ENCODE measurements at regions not wholly inside any gene's neighbourhood (a gene's known extent, or its start where the extent isn't known, plus 50 kb on each side); places are given as distances from the start of the nearest gene placed in this dataset.

DNA sequence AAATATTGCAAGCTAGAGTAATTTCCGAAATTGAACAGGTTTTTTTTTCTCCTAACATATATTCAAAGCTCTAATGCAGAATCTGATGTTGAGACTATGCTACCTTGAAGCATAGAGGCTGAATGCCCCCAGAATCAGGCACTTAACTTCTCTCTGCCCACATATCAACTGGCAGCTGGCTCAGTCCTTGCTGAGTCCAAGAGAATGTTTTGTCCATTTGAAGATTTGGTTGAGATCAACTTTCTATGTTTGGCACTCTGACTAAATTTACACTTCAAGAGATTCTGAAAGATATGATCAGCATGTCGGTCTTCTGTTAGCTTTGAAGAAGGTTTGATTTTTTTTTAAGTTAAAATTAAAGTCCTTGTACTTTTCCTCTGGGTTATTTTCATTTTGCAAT lies 1298.1 kb downstream of the EPHA7 start (continued):
- TF ChIP-seq, protein P1, sequence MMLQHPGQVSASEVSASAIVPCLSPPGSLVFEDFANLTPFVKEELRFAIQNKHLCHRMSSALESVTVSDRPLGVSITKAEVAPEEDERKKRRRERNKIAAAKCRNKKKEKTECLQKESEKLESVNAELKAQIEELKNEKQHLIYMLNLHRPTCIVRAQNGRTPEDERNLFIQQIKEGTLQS (IDR thresholded peaks at IDR 0.05; ENCODE audit: insufficient read depth, low read depth, low read length) = no peak
- TF ChIP-seq CREB1 (IDR thresholded peaks at IDR 0.05) (no peak), EGR1 (IDR thresholded peaks at IDR 0.05; ENCODE audit: borderline replicate concordance, low read depth, low read length) (no peak), HDAC6 (IDR thresholded peaks at IDR 0.05; ENCODE audit: low read depth, low read length) (no peak), HDAC2 (IDR thresholded peaks at IDR 0.05; ENCODE audit: borderline replicate concordance in 1 of 2, low read depth in 2 of 2, low read length in 2 of 2) (no peak), RAD21 (IDR thresholded peaks at IDR 0.05 in 1 of 2, conservative IDR thresholded peaks at IDR 0.05 in 1 of 2; ENCODE audit: low read depth in 2 of 2, low read length in 2 of 2) (no peak), TAF7 (optimal IDR thresholded peaks at IDR 0.05; ENCODE audit: borderline replicate concordance, low read depth, low read length) (no peak), SIN3A (conservative IDR thresholded peaks at IDR 0.05 in 1 of 2, IDR thresholded peaks at IDR 0.05 in 1 of 2; ENCODE audit: low read depth in 1 of 2, low read length in 2 of 2) (no peak), TCF12 (IDR thresholded peaks at IDR 0.05; ENCODE audit: low read depth, low read length) (no peak), SP1 (IDR thresholded peaks at IDR 0.05; ENCODE audit: low read depth, low read length) (no peak)
- TF ChIP-seq, protein P2, sequence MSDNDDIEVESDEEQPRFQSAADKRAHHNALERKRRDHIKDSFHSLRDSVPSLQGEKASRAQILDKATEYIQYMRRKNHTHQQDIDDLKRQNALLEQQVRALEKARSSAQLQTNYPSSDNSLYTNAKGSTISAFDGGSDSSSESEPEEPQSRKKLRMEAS (IDR thresholded peaks at IDR 0.05) = no peak

Measured in H1 (cell line).